SU-DHL-6 (cell line): ENCODE measurements at regions not wholly inside any gene's neighbourhood (a gene's known extent, or its start where the extent isn't known, plus 50 kb on each side); places are given as distances from the start of the nearest gene placed in this dataset.

Experiments used
- H2AFZ ChIP-seq: fragments of 200-600 bp; sonication (generic); 2 replicates; pipeline ENCODE4 v1.6.1; 2014; ENCODE audit warnings: low read depth, mild to moderate bottlenecking, moderate library complexity, mixed read lengths, antibody characterized with exemption, low read length; ENCODE audit not compliant: severe bottlenecking
- H3F3A ChIP-seq: fragments of 200-600 bp; shearing (Covaris generic); 2 replicates; pipeline ENCODE4 v1.6.0; 2016; ENCODE audit warnings: antibody characterized with exemption, mild to moderate bottlenecking; ENCODE audit not compliant: insufficient read depth
- H3K27ac ChIP-seq: fragments of 200-600 bp; sonication (generic); 2 replicates; pipeline ENCODE4 v1.5.1; 2016; ENCODE audit warnings: low read depth, mild to moderate bottlenecking, low read length, moderate library complexity, mixed read lengths
- H3K27me3 ChIP-seq: fragments of 200-600 bp; sonication (generic), shearing (Covaris generic); 2 replicates; pipeline ENCODE4 v1.6.0; 2014; ENCODE audit warnings: mild to moderate bottlenecking, low read length
- H3K36me3 ChIP-seq: fragments of 200-600 bp; sonication (generic); 2 replicates; pipeline ENCODE4 v1.6.1; 2014; ENCODE audit warnings: mild to moderate bottlenecking, low read length, mixed read lengths
- H3K4me2 ChIP-seq: fragments of 300-600, 200-600 bp; shearing (Covaris generic), sonication (generic); 2 replicates; pipeline ENCODE4 v1.6.0; 2014; ENCODE audit warnings: low read length, low read depth, mild to moderate bottlenecking; ENCODE audit not compliant: poor library complexity, severe bottlenecking
- H3K4me3 ChIP-seq: fragments of 200-600 bp; sonication (generic); 2 replicates; pipeline ENCODE4 v1.5.1; 2014; ENCODE audit warnings: antibody characterized with exemption, low read length, mild to moderate bottlenecking, mixed read lengths; ENCODE audit not compliant: insufficient read depth, poor library complexity, severe bottlenecking
- H3K79me2 ChIP-seq: fragments of 200-600 bp; sonication (generic); 2 replicates; pipeline ENCODE4 v1.6.1; 2014; ENCODE audit warnings: mild to moderate bottlenecking, low read length, moderate library complexity; ENCODE audit not compliant: insufficient read depth
- H3K9ac ChIP-seq: fragments of 200-600 bp; sonication (generic); 2 replicates; pipeline ENCODE4 v1.7.0; 2014; ENCODE audit warnings: mild to moderate bottlenecking, low read length
- H3K9me2 ChIP-seq: fragments of 200-600 bp; sonication (generic); replicated peaks from 2 replicates; pipeline ENCODE4 v1.6.1; 2014; ENCODE audit warnings: low read length; ENCODE audit not compliant: insufficient read depth
- H3K9me3 ChIP-seq: fragments of 200-600 bp; sonication (generic); 2 replicates; pipeline ENCODE4 v1.6.1; 2014; ENCODE audit warnings: low read length, mixed read lengths; ENCODE audit not compliant: insufficient read depth
- H4K20me1 ChIP-seq: fragments of 200-600 bp; sonication (generic); 2 replicates; pipeline ENCODE4 v1.6.1; 2014; ENCODE audit warnings: low read depth, mild to moderate bottlenecking, antibody characterized with exemption, low read length, moderate library complexity, mixed read lengths
- EZH2phosphoT487 ChIP-seq: fragments of 200-600 bp; sonication (generic), shearing (Covaris generic); conservative IDR thresholded peaks from 2 replicates; pipeline ENCODE4 v1.6.1; 2018; ENCODE audit warnings: mild to moderate bottlenecking, antibody characterized with exemption, low read length, moderate library complexity, mixed read lengths
- TF ChIP-seq, protein P1 (sequence below): fragments of 200-600 bp; sonication (generic); IDR thresholded peaks from one replicate; pipeline ENCODE4 v1.5.1; 2017; ENCODE audit warnings: antibody characterized with exemption, mild to moderate bottlenecking, low read length, moderate library complexity; ENCODE audit not compliant: insufficient read depth, poor library complexity, severe bottlenecking

DNA sequence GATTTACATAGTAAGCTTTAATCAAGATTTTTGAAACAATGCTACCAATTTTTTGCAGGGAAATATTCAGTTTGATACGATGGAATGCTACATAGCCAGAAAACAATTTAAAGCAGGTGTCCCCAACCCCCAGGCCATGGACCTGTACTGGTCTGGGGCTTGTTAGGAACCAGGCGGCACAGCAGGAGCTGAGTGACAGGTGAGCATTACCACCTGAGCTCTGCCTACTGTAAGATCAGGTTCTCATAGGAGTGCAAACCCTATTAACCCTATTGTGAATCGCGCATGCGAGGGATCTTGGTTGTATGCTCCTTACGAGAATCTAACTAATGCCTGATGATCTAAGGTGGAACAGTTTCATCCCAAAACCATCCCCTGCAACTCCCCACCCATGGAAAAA is 322.6 kb upstream of the NECTIN3 start:
- no peaks in the 10 kb centered on the region for H3K27me3 ChIP-seq
- no peak overlapping the region for H3K27ac ChIP-seq
- no peak overlapping the region for H3K9ac ChIP-seq
- H2AFZ ChIP-seq: no peak overlapping the region
- H3K4me2 ChIP-seq: no peak overlapping the region
- no peaks in the 10 kb centered on the region for H3K9me2 ChIP-seq
- H3K9me3 ChIP-seq: no peaks in the 10 kb centered on the region
- no peaks in the 10 kb centered on the region for H4K20me1 ChIP-seq
- H3K4me3 ChIP-seq: no peak overlapping the region
- H3K79me2 ChIP-seq: no peaks in the 10 kb centered on the region
- H3F3A ChIP-seq: no peaks in the 10 kb centered on the region
- TF ChIP-seq, protein P1, sequence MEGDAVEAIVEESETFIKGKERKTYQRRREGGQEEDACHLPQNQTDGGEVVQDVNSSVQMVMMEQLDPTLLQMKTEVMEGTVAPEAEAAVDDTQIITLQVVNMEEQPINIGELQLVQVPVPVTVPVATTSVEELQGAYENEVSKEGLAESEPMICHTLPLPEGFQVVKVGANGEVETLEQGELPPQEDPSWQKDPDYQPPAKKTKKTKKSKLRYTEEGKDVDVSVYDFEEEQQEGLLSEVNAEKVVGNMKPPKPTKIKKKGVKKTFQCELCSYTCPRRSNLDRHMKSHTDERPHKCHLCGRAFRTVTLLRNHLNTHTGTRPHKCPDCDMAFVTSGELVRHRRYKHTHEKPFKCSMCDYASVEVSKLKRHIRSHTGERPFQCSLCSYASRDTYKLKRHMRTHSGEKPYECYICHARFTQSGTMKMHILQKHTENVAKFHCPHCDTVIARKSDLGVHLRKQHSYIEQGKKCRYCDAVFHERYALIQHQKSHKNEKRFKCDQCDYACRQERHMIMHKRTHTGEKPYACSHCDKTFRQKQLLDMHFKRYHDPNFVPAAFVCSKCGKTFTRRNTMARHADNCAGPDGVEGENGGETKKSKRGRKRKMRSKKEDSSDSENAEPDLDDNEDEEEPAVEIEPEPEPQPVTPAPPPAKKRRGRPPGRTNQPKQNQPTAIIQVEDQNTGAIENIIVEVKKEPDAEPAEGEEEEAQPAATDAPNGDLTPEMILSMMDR: no peak
- no peak for TF ChIP-seq EZH2phosphoT487
- H3K36me3 ChIP-seq: no peaks in the 10 kb centered on the region

DNA sequence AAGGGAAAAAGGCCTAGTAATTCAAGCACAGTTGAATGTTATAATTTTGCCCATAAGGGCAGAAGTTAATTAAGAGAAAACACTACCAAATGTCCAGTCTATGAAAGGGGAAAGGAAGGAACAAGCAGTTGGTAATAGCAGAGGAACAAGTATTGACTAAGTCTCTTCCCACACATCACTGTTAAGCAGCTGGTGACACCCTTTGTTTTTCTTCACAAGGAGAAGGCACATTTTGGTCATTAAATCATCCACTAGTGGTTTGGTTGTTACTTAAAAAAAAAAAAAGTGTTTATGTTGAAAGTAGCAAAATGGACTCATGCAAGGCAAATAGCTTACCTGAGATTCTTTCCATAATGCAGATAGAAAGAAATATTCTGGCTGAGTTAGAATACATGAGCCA is 321.4 kb upstream of the NECTIN3 start:
- no peak overlapping the region for H2AFZ ChIP-seq
- H3K9me2 ChIP-seq: no peaks in the 10 kb centered on the region
- no peak for TF ChIP-seq EZH2phosphoT487
- TF ChIP-seq, protein P1: no peak
- H3K27ac ChIP-seq: no peak overlapping the region
- H3K4me3 ChIP-seq: no peak overlapping the region
- no peaks in the 10 kb centered on the region for H3K36me3 ChIP-seq
- H3K9ac ChIP-seq: no peak overlapping the region
- no peaks in the 10 kb centered on the region for H3K79me2 ChIP-seq
- H3K27me3 ChIP-seq: no peaks in the 10 kb centered on the region
- no peak overlapping the region for H3K4me2 ChIP-seq
- H3F3A ChIP-seq: no peaks in the 10 kb centered on the region
- H3K9me3 ChIP-seq: no peaks in the 10 kb centered on the region
- no peaks in the 10 kb centered on the region for H4K20me1 ChIP-seq

DNA sequence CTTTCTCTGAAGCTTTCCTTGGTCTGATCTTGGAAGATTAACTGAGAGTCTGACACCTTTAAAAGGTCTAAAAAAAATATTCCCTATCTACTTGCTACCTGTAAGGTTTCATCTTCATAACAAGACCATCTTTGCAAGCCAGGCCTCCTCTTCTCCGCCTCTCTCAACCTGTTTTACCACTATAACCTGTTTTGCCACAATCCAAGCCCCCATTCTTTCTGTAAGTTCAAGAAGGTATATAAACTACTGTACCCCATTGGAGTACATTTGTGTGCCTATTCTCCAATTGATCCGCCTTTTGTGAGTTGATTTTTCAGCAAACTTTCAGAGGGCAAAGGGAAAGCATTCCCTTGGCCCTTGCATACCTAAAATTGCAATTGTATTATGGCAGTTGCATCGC is 319.3 kb upstream of the NECTIN3 start:
- Histone ChIP-seq H3K27me3 (no peaks in the 10 kb centered on the region), H3K27ac (no peak overlapping the region), H4K20me1 (no peaks in the 10 kb centered on the region), H3K9me3 (no peaks in the 10 kb centered on the region), H3K4me3 (no peak overlapping the region), H3K9ac (no peak overlapping the region), H3K79me2 (no peaks in the 10 kb centered on the region), H3K4me2 (no peak overlapping the region), H2AFZ (no peak overlapping the region), H3K9me2 (no peaks in the 10 kb centered on the region), H3K36me3 (no peaks in the 10 kb centered on the region), H3F3A (no peaks in the 10 kb centered on the region)
- TF ChIP-seq EZH2phosphoT487: no peak
- TF ChIP-seq, protein P1: no peak
